GM21381 (cell line): ENCODE measurements at regions not wholly inside any gene's neighbourhood (a gene's known extent, or its start where the extent isn't known, plus 50 kb on each side); places are given as distances from the start of the nearest gene placed in this dataset.
"Not testable (repeated sequence)": the region's sequence is repeated elsewhere in the genome, so short reads cannot be mapped to it uniquely, and the experiment has no call there.

Source experiments
- ATAC-seq: cut with Tn5 transposase; IDR thresholded peaks from one replicate; pipeline ENCODE4 v1.9.1; 2021; ENCODE audit warnings: mild to moderate bottlenecking, moderate library complexity; ENCODE audit not compliant: unreplicated experiment

DNA sequence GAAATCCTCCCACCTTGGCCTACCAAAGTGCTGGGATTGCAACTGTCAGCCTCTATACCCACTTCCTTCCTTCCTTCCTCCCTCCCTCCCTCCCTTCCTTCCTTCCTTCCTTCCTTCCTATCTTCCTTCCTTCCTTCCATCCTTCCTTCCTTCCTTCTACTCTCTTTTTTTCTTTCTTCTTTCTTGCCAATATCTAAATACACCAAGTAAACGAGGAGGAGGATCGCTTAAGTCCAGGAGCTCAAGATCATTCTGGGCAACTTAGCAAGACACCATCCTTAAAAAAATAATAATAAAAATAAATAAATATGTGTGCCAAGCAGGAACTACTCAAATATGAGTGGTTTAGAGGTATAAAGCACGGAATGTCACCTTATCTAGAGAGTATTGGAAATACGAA is 249.4 kb upstream of the TRIB2 start:
- no peak for ATAC-seq

DNA sequence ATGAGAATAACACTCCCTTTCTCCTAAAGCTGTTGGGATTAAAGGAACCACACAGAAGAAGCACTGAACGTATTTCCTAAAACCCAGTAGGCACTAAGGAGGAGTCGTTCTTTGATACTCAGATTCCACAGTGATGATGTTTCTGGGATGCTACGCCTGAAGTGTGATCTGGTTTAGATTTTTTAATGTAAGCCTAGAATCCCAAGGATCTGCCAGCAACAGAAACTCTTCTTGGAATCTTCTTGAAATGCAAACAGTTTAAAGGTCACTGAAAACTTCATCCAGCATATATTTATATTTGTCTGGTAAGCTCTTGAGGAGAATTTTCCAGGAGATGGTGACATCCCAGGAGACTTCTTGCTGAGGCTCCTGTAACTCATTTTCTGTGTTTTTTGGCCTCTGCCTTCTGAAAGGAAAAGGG is 247.6 kb upstream of the TRIB2 start:
- ATAC-seq: no peak

DNA sequence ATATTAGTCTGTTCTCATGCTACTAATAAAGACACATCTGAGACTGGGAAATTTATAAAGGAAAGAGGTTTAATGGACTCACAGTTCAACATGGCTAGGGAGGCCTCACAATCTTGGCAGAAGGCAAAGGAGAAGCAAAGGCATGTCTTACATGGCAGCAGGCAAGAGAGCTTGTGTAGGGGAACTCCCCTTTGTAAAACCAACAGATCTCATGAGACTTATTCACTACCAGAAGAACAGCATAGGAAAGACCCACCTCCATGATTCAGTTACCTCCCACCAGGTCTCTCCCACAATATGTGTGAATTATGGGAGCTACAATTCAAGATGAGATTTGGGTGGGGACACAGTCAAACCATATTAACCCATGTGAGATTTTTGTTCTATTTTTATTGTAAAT is 244.5 kb upstream of the TRIB2 start:
- not testable (repeated sequence) for ATAC-seq

DNA sequence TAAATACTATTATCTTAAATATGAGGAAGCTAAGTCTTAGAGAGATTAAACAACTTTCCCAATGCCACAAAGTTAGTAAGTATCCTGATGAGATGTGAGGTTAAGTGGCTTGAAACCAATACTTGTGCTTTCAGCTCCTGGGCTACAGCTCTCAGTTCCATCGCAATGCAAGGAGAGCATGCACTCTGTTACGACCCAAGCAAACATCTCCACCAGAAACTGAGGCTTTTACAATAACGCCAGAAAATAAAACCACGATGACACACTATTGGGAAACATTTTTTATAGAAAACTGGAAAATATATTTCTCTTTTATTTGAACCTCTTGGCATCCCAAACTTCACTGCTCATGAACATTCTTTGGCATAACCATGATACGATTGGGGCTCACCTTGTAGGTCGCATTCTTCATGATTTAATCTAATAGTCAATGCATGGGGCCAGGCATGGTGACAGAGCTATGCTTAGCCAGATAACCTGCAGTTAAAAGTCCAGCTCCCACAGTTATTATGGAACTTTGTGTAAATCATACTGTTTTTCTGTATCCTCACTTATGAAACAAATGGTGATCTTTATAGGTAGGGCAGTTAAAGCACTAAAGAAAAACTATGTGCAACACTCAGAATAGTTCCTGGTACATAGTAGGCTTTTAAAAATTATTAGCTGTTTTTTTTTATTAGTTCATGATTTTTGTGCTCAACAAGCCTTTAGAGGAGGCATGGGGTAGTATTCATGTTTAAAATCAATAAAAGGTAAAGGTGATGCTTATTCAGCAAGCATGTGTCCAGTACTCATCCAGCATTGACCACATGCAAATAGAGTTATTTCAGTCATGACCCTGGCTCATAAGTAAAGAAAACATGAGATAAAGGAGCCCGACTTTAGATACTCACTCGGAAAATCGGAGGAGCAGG is 238.3 kb upstream of the TRIB2 start:
- no peak for ATAC-seq

DNA sequence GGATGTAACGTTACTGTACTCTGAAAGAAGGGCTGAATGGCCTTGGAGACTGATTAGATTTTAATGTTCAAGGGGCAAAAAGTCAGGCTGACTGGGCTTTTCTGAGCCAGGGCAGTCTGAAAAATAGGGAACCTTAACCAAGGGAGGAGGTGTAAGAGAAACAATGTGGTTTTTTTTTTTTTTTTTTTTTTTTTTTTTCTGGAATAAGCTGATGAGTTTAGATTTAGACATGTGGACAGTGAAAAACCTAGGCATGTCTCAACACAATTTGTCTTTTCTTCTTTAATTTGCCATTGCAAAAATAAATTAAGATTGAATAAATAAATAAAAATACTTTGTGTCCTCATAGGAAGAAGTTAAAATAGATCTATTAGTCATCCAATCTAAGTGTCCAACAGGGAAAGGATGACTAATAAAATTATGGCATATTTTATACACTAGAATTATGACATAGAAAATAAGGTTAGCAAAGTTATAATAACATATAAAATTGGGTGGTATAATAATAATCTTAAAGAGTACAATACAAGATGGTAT is 237.6 kb upstream of the TRIB2 start:
- no peak for ATAC-seq

DNA sequence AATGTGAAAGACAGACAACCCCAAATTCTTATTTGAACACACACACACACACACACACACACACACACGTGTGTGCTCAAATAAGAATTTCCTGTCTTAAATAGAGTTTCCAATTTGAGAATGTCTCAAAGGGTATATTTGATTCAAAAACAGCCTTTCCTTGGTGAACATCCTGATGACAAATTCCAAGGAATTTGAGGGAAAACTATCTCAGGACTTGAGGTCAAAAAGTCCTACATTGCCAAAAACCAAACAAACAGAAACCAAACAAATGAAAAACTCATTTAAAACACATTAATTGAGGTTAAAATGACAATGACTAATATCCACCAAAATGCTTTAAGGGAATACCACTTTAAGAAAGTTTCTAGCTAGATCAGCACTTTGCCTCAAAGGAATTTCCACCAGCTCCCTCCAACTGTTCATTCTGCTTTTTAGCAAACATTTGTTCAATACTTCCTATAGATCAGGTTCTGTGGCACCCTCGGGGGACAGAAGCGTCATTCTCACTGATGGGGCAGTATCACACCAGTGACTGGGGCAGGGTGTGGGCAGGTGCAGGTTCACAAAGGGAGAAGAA is 232.1 kb upstream of the TRIB2 start:
- ATAC-seq: no peak

DNA sequence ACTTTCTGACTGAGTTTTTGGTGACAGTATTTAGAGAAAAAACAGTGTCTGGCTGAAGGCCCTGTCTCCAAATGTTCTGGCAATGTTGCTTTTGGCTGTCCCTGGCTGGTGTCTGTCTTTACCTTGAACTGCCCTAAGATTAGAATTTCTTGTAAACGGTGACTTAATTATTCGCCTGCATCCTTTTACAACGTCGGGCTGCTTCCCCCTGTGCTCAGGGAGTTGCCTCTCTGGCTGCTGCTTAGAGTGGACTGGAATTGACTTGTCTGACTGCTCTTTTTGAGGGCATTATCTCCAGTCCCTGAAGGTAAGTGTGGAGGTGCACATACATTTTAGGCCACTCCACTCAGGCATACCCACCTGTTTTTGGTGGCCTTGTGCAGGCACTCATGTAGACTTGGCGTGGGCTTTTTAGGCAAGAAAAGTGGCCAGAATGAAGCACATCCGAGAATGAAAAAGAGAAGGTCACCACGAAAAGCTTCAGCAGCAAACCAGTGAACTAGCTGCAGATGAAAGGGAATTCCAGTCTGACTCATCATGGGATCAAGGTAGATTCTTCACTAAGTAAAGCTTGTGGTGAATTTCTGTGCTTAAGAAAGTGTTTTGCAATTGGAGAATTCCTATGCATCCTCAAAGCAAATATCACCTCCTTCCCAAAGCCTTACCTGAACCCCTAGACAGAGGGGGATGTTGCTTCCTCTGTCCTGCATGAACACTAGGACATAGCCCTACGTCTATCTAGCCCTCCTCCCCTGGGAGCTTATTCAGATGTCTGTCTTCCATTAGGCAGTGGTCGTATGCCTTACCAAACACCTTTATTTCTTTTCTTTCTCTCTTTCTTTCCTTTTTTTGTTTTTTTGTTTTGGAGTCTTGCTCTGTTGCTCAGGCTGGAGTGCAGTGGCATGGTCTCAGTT is 230.3 kb upstream of the TRIB2 start:
- no peak for ATAC-seq

DNA sequence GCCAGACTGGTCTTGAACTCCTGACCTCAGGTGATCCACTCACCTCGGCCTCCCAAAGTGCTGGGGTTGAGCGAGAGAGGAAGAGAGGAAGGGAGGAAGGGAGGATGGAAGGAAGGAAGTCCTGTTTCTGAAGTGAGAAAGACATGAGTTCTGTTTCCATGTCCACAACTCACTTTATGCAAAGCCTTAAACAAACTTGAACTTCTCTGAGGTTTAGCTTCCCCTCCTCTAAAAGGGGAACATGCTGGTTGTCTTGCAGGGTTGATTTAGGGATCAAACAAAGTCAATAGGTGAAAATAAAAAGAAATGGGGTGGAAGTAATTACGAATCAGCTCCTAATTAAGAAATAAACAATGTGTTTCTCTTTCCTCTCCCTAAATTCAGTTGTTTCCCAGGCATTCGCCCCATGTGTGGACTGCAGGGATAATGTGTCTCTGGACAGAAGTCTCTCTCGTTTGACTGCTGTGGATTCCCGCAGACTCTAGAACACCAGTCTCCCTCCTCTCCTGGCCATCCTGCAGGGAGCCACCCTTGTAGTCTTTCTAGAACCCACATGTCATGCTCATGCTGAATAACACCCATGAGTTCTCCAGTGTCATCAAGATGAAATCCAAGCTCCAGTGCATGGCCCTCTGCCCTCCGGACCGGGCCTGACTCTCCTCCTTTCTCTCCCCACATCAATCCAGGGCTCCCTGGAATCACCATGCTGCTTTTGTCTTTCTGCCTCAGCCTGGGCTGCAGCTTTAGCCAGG is 229.3 kb upstream of the TRIB2 start:
- ATAC-seq: no peak

DNA sequence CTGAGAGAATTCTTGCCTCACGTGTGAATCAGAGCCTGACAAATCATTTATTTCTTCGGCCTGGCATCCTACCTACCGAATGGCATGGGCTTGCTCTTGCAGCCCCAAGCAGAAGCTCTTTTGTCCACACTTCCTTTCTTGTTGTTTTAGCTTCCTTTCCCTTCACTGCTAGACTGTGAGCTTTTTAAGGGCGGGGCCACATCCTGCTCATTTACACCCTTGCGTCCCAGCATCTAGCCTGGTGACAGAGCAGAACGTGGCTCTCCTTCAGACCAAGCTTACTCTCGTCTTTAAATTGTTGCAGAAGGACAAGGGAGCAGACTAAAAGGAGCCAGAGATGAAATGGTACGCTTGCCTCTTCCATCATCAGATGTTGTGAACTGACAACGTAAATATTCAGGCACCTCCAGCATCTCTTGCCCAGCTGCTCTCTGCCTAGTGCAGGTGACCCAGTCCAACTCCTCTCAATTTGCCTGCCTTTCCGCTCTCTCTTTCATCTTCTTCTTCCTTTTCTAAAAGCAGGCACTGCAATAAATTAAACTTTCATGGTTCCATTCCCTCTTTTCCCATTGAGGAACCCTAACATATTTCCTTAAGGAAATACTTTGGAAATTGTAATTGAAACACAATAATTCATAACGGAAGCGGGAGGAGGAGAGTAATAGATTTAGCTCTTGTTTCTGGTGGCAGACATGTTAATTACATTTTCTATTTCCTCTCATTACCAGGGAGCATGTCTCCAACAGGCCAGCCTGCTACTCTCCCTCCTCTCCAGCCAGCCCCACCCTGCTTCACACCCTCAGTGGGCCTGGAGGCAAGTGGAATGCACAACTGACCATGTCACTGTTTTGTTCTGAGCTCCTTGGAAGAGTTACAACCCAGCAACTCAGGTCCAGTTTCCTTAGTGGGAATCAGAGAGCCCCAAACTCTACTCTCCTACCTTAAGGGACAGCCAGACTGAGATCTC is 228.1 kb upstream of the TRIB2 start:
- ATAC-seq: no peak

DNA sequence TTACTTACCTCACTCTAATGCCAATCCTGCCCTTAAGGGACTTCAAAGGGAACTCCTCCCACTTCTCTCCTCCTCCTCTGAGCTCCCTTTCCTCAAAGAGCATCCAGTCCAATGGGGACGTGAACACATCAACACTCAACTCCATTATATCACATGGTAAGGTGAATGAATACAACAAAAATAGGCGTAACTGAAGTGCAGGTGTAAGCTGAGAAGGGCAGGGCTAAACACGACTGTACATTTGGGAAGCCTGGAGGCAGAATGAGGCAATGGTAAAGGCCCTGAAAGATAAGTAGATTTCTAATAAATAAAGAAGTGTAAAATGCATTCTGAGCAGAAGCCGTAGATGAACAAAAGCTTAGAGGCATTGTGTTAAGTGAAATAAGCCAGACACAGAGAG is 226.1 kb upstream of the TRIB2 start:
- ATAC-seq: no peak

DNA sequence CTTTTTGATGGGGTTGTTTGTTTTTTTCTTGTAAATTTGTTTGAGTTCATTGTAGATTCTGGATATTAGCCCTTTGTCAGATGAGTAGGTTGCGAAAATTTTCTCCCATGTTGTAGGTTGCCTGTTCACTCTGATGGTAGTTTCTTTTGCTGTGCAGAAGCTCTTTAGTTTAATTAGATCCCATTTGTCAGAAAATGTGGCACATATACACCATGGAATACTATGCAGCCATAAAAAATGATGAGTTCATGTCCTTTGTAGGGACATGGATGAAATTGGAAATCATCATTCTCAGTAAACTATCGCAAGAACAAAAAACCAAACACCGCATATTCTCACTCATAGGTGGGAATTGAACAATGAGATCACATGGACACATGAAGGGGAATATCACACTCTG is 224.4 kb upstream of the TRIB2 start:
- not testable (repeated sequence) for ATAC-seq

DNA sequence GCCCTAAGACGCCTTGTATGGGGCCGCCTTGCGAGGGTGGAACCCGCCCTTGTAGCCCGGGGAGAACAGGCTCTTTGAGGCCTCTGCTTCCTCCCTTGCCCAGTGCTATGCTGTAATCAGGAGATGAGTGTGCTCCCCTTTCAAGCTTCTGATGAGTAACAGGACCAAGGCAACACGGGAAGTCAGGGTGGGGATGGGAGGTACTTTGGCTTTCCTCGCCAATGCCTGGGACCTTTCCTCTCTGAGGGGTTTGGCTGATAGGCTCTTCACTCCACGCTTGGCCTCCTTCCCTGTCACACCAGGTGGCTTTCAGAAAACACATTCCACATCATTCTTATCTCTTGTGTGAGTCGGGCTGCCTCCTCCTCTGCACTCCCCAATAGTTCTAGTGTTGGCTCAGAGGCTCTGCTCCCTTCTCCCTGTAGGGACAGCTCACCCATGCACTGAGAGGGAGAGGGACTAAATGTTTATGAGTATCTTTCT is 223.7 kb upstream of the TRIB2 start:
- no peak for ATAC-seq

DNA sequence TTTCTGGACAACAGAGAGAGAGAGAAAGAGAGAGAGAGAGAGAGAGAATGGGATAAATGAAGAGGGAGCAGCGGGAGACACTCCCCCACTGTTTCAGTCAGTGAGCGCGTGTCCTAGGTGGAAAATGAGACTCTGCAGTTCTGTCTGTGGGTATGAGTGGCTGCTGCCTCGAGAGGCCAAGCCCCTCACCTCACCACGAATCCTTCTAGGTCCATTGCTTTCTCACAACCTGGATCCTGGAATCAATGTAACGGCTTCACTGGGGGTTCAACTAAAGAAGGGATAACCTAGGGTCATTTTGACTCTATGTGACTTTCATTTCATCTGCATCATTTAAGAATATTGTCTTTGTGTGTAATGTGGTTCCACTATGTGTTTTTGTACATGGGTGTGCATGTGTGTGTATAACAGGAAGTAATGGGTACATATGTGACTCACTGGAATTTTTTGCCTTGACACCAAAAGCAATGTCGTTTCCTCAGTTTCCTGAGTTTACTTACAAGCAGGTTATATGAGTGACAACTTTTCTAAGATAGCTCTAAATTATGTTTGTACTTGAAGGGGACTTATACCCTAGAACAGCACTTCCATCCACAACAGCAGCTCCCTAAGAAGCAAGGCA is 221.4 kb upstream of the TRIB2 start:
- no peak for ATAC-seq

DNA sequence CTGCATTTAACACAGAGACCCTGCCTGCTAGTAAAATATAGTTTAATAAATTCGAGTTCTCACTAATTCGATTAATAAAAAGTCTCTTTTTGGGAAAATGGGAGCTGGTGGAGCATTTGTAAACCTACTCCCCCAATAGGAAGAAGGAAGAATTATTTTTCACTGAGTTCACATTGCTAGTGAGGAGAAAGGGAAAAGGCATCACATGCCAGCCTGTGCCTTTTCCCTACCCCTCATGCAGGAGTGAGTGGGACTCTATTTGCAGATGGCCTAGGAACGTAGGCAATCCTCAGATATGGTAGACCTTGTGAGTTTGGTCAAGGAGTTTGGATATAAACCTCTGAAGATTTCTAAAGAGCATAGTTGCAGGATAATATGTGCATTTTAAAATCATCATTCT is 218.4 kb upstream of the TRIB2 start:
- ATAC-seq: no peak

DNA sequence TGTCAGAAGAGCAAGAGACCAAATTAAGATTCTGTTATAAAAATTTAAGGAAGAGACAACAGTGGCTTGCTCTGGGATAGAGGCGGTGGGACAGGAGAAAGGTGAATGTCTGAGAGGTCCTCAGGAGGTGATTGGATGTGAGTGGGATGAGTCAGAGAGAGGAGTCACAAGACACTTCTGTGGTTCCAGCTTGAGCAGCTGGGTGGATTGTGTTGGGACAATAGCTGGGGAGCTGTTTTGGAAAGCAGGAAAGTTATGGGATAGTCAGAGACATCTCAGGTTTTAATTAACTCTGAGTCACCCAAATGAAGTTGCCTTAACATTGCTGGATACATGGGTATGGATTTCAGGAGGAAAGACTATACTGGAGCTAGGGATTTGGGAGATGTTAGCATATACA is 218.0 kb upstream of the TRIB2 start:
- ATAC-seq: no peak

DNA sequence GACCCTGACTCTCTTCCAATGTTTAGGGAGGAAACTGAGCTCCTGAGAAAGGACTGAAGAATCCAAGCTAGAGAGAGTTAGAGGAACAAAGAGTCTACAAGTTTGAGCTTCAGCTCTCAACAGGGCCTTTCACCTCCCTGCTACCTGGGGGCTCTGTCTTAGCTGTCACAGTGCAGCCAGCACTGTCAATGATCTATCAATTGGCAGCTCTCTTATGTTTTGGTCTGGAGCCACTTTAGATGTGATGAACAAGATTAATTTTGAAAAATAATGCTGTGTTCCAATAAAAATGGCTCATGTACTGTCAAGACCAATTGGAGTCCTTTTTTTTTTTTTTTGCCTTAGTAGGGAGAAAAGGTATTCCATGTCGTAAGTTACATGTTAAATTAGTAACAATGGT is 215.8 kb upstream of the TRIB2 start:
- no peak for ATAC-seq

DNA sequence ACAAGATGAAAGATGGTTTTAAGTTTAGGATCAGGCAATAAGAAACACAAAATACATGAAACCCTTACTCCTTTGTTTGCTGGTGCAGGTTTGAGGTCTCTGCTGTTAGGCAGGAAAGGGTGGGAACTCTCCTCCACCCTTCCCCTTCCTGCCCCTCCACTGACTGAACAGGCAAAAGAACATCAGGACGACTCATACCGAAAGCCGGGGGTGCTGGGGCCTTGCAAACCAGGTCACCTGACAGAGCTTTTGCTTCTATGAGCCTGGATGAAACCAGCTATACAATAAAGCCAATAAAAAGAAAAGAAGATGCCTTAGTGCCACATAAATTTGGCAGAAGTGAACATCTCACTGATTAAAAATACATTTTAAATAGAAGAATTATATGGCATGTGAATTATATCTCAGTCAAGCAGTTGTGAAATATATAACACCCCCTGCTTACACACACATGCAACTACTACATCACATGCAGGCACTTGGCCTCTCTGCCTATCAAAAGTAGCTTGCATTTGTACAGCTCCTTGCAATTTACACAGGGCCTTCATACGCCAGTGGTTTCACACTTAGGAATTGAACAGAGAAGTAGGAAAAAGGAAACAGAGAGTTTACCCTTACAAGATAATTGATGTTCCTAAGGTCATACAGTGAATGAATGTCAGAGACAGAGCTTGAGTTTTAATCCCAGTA is 215.1 kb upstream of the TRIB2 start:
- peak; percentile 94 for ATAC-seq

DNA sequence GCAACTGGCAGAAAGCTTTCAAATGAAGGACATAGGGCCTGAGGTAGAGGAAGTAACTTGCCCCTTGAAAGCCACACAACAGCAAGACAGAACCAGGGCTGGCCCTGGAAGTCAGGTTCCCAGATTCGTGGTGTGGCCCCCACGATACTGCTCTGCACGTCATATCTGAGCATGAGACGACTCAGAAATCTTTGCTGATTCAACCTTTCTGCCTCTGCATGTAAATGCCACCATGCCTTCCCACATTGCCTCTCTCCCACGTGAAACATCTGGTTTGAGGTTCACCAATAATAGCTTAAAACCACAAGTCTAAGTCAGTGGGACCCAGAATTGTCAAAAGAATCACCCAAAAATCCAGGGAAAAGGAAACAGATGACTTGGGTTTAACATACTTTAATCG is 214.0 kb upstream of the TRIB2 start:
- ATAC-seq: no peak
